ENCODE measurements at regions not wholly inside any gene's neighbourhood (a gene's known extent, or its start where the extent isn't known, plus 50 kb on each side); places are given as distances from the start of the nearest gene placed in this dataset.
"Not testable (repeated sequence)": the region's sequence is repeated elsewhere in the genome, so short reads cannot be mapped to it uniquely, and the experiment has no call there.

DNA sequence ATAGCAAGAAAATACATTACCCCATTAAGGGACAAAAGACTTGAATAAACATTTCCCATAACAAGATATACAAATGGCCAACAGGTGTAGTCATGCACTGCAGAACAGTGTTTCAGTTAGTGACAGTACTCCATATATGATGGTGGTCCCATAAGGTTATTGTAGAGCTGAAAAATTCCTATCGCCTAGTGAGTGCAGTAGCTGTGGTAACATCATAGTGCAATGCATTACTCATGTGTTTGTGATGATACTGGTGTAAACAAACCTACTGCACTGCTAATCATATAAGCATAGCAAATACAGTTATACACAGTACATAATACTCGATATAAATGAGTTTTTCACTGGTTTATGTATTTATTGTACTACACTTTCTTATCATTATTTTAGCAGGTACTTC lies 168.7 kb downstream of the C12orf75 start:
- no peaks in the 10 kb centered on the region for H3K9me3 ChIP-seq (ENCODE audit: control insufficient read depth, low read length)
- no peaks in the 10 kb centered on the region for H3K36me3 ChIP-seq (ENCODE audit: control insufficient read depth, insufficient read depth, low read length)
- H3K27me3 ChIP-seq (ENCODE audit: control insufficient read depth, insufficient read depth, low read length, poor library complexity, severe bottlenecking): no peaks in the 10 kb centered on the region
- no peaks in the 10 kb centered on the region for H3K4me1 ChIP-seq (ENCODE audit: control insufficient read depth, insufficient read depth, low read length)
- no peak overlapping the region for H3K27ac ChIP-seq (ENCODE audit: insufficient read depth, low read depth, low read length, poor library complexity, severe bottlenecking)
- WGBS, 2 experiments: 83 to 85% methylated on average over 2 of the region's 2 CpGs
- no peak overlapping the region for H3K4me3 ChIP-seq (ENCODE audit: insufficient read depth, low read depth, low read length)

DNA sequence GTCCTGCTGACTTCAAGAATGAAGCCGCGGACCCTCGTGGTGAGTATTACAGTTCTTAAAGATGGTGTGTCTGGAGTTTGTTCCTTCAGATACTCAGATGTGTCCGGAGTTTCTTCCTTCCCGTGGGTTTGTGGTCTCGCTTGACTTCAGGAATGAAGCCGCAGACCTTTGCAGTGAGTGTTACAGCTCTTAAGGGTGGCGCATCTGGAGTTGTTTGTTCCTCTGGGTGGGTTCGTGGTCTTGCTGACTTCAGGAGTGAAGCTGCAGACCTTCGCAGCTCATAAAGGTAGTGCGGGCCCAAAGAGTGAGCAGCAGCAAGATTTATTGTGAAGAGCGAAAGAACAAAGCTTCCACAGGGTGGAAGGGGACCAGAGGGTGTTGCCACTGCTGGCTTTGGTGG lies 170.2 kb downstream of the C12orf75 start:
- H3K4me3 ChIP-seq (ENCODE audit: insufficient read depth, low read depth, low read length); H3K9me3 ChIP-seq (ENCODE audit: control insufficient read depth, low read length); H3K36me3 ChIP-seq (ENCODE audit: control insufficient read depth, insufficient read depth, low read length); H3K27me3 ChIP-seq (ENCODE audit: control insufficient read depth, insufficient read depth, low read length, poor library complexity, severe bottlenecking); H3K27ac ChIP-seq (ENCODE audit: insufficient read depth, low read depth, low read length, poor library complexity, severe bottlenecking); H3K4me1 ChIP-seq (ENCODE audit: control insufficient read depth, insufficient read depth, low read length): not testable (repeated sequence)
- WGBS, 2 experiments: 90 to 91% methylated on average over 12 of the region's 12 CpGs

DNA sequence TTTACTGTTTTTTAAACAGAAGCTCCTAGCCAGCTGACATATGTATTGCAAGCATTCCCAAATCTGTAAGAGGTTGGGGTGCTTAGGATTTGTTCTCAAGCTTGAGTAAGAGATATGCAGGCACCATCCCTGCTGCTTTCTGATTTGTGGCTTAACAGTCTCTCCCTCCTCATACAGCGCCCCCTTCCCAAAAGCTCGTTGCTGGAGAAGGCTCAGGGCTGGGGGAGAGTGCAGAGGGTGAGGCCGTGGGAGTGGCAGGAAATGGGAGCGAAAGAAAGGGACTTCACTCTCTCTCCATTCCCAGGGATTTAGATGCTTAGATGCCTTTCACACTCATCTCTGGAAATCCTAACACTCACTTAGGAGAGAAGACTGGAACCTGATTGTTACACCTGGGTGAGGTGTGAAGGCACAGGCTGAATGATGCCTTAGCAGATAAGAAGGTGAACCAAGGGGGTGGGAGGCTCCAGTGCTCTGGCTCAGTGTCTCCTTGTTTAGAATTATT lies 172.0 kb downstream of the C12orf75 start:
- Histone ChIP-seq H3K4me3 (ENCODE audit: insufficient read depth, low read depth, low read length) (no peak overlapping the region), H3K27me3 (ENCODE audit: control insufficient read depth, insufficient read depth, low read length, poor library complexity, severe bottlenecking) (no peaks in the 10 kb centered on the region), H3K36me3 (ENCODE audit: control insufficient read depth, insufficient read depth, low read length) (no peaks in the 10 kb centered on the region), H3K4me1 (ENCODE audit: control insufficient read depth, insufficient read depth, low read length) (no peaks in the 10 kb centered on the region), H3K9me3 (ENCODE audit: control insufficient read depth, low read length) (no peaks in the 10 kb centered on the region), H3K27ac (ENCODE audit: insufficient read depth, low read depth, low read length, poor library complexity, severe bottlenecking) (no peak overlapping the region)
- WGBS, 2 experiments: 56 to 67% methylated on average over 1 to 4 of the region's 4 CpGs

DNA sequence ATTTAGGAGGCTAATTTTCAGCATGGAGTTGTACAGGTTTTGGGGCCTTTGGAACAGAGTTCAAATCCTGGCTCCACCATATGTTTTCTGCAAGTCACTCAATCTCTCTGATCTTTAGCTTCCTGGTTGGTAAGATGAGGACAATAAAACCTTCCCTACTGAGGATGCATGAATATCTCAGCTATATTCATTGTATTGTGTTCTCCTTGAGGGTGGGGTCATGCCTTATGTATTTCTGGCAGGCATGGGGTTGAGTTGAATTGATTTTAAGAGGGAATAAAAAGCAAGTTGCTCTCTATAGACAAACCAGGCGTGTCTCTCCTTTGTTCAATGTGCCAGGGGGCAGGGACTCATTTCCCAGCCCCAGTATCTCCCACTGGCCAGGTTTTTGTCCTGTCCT lies 173.1 kb downstream of the C12orf75 start:
- Histone ChIP-seq H3K27ac (ENCODE audit: insufficient read depth, low read depth, low read length, poor library complexity, severe bottlenecking) (no peak overlapping the region), H3K4me3 (ENCODE audit: insufficient read depth, low read depth, low read length) (no peak overlapping the region), H3K36me3 (ENCODE audit: control insufficient read depth, insufficient read depth, low read length) (no peaks in the 10 kb centered on the region), H3K4me1 (ENCODE audit: control insufficient read depth, insufficient read depth, low read length) (no peaks in the 10 kb centered on the region), H3K27me3 (ENCODE audit: control insufficient read depth, insufficient read depth, low read length, poor library complexity, severe bottlenecking) (no peaks in the 10 kb centered on the region), H3K9me3 (ENCODE audit: control insufficient read depth, low read length) (no peaks in the 10 kb centered on the region)
- 88 to 90% methylated on average over 1 of the region's 1 CpG for WGBS, 2 experiments

DNA sequence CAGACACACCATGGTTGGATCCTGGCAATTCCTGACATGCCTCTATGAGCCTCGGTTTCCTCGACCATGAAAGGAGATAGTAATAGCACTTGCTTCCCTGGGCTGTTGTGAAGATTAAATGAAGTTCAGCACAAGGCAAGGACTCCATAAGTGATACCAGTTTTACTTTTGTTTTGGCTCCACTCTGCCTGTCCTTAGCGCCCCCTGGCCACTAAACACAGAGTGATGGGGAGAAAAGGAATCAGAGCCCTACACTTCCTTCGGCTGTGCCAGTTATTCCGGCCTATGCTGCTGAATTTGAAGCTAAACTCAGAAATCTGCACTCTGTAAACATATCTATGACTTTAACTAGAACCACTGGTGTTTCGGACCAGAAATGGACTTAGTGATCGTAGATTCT lies 173.8 kb downstream of the C12orf75 start:
- WGBS, 2 experiments: 88 to 97% methylated on average over 7 of the region's 7 CpGs

DNA sequence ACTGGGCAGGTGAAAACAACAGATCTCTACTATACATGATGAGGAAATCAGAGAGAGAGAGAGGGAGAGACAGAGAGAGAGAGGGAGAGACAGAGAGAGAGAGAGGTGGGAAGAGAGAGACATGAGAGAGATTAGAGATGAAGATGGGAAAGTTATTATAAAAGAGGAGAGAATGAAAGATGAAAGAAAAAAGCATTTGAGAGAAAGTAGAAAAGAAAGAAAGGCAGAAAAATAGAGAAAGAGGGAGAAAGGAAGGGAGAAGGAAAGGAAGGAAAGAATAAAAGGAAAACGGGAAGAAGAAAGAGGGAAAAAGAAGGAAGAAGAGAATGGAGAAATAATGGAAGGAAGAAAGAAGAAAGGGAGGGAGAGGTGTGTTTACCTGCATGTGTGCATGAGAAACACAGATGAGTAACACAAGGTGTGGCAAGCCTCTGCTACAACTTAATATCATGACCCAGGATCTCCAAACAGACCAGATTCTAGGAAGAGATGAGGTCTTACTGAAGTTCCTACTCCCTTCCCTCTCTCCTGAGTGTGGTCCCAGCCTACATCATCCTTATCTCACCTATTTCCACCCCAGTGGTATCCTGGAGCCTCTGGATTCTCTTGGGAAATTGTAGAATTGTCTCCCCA lies 176.3 kb downstream of the C12orf75 start:
- Histone ChIP-seq H3K4me3 (ENCODE audit: insufficient read depth, low read depth, low read length) (no peak overlapping the region), H3K4me1 (ENCODE audit: control insufficient read depth, insufficient read depth, low read length) (no peaks in the 10 kb centered on the region), H3K36me3 (ENCODE audit: control insufficient read depth, insufficient read depth, low read length) (no peaks in the 10 kb centered on the region), H3K9me3 (ENCODE audit: control insufficient read depth, low read length) (no peaks in the 10 kb centered on the region), H3K27me3 (ENCODE audit: control insufficient read depth, insufficient read depth, low read length, poor library complexity, severe bottlenecking) (no peaks in the 10 kb centered on the region), H3K27ac (ENCODE audit: insufficient read depth, low read depth, low read length, poor library complexity, severe bottlenecking) (no peak overlapping the region)
- 92 to 94% methylated on average over 1 of the region's 1 CpG for WGBS, 2 experiments

More for the DNA sequence above, 173.8 kb downstream of the C12orf75 start:
- H3K36me3 ChIP-seq (ENCODE audit: control insufficient read depth, insufficient read depth, low read length): no peaks in the 10 kb centered on the region
- no peaks in the 10 kb centered on the region for H3K4me1 ChIP-seq (ENCODE audit: control insufficient read depth, insufficient read depth, low read length)
- no peak overlapping the region for H3K4me3 ChIP-seq (ENCODE audit: insufficient read depth, low read depth, low read length)
- H3K27me3 ChIP-seq (ENCODE audit: control insufficient read depth, insufficient read depth, low read length, poor library complexity, severe bottlenecking): no peaks in the 10 kb centered on the region
- no peaks in the 10 kb centered on the region for H3K9me3 ChIP-seq (ENCODE audit: control insufficient read depth, low read length)
- no peak overlapping the region for H3K27ac ChIP-seq (ENCODE audit: insufficient read depth, low read depth, low read length, poor library complexity, severe bottlenecking)

DNA sequence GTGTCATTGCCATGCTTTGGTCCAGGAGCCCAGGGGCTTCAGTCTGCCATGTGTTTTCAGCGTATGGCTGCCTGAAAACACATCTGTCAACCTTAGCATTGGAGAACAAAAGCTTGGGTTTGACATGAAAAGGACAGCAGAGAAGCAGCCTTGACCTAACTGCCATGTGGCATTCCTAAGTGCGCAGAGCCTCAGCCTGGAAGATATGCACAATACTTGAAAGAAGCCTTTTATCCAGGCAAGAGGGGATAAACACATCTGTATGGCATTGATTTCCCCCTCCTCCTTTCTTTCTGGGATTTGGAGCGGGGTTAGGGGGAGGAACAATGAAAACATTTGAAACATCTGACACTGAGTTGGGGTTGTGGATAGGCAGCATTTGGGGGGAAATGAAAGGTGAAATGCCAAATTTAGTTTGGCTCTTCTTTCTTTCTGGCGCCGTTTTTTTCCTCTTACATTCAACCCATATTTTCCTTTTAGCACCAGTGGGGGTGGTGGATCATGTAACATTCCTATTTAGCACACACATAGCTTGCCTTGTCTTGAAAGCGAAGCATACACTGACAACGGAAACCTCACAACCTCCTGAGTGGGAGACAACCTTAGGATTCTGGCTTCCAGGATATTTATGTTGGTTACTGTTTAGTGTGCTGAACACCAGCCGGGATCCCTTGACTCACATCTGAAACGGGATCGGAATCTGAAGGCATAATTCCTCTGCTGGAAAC lies 177.0 kb downstream of the C12orf75 start:
- Histone ChIP-seq H3K9me3 (ENCODE audit: control insufficient read depth, low read length) (no peaks in the 10 kb centered on the region), H3K36me3 (ENCODE audit: control insufficient read depth, insufficient read depth, low read length) (no peaks in the 10 kb centered on the region), H3K27me3 (ENCODE audit: control insufficient read depth, insufficient read depth, low read length, poor library complexity, severe bottlenecking) (no peaks in the 10 kb centered on the region), H3K4me3 (ENCODE audit: insufficient read depth, low read depth, low read length) (no peak overlapping the region), H3K27ac (ENCODE audit: insufficient read depth, low read depth, low read length, poor library complexity, severe bottlenecking) (no peak overlapping the region), H3K4me1 (ENCODE audit: control insufficient read depth, insufficient read depth, low read length) (no peaks in the 10 kb centered on the region)
- WGBS, 2 experiments: 91 to 94% methylated on average over 9 of the region's 10 CpGs

DNA sequence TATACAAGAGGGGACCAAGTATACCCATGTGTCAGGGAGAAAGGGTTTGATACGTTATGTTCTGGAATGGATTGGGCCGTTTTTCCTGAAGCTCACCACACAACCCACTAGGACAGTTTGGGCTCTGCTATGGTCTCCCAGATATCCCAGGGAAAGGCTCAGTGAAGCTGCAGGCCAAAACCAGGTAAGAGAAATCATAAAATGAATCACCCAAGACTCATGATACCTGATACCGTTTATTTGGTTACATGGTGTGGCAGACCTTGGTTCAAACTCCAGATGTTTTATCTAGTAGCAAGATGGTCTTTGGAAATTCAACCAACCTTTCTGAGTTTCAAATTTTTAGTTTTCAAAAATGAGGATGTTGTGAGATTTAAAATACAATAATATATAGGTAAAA lies 177.6 kb downstream of the C12orf75 start:
- no peaks in the 10 kb centered on the region for H3K9me3 ChIP-seq (ENCODE audit: control insufficient read depth, low read length)
- 94 to 95% methylated on average over 3 of the region's 3 CpGs for WGBS, 2 experiments
- H3K4me3 ChIP-seq (ENCODE audit: insufficient read depth, low read depth, low read length): no peak overlapping the region
- no peak overlapping the region for H3K27ac ChIP-seq (ENCODE audit: insufficient read depth, low read depth, low read length, poor library complexity, severe bottlenecking)
- H3K27me3 ChIP-seq (ENCODE audit: control insufficient read depth, insufficient read depth, low read length, poor library complexity, severe bottlenecking): no peaks in the 10 kb centered on the region
- H3K4me1 ChIP-seq (ENCODE audit: control insufficient read depth, insufficient read depth, low read length): no peaks in the 10 kb centered on the region
- no peaks in the 10 kb centered on the region for H3K36me3 ChIP-seq (ENCODE audit: control insufficient read depth, insufficient read depth, low read length)

DNA sequence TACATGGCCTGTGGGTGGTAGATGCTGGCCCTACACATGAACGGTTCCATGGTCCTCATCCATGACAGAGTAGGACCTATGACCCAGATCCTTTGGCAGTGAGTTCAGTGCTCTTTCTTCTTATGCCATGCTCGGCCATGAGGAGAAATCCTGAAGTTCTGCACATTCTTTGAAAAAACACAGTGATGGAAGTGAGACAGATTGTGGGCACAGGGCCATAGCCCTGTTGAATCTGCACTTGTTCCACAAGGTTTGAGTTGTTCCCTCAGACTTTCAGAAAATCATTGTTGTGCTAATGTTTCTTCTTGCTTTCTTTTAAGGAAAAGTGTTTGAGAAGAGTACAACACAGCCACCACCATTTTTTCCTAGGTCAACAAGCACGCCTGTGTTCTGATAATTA lies 180.0 kb downstream of the C12orf75 start:
- no peaks in the 10 kb centered on the region for H3K36me3 ChIP-seq (ENCODE audit: control insufficient read depth, insufficient read depth, low read length)
- H3K4me1 ChIP-seq (ENCODE audit: control insufficient read depth, insufficient read depth, low read length): no peaks in the 10 kb centered on the region
- no peak overlapping the region for H3K4me3 ChIP-seq (ENCODE audit: insufficient read depth, low read depth, low read length)
- no peaks in the 10 kb centered on the region for H3K27me3 ChIP-seq (ENCODE audit: control insufficient read depth, insufficient read depth, low read length, poor library complexity, severe bottlenecking)
- H3K27ac ChIP-seq (ENCODE audit: insufficient read depth, low read depth, low read length, poor library complexity, severe bottlenecking): no peak overlapping the region
- WGBS, 2 experiments: 91 to 95% methylated on average over 3 of the region's 3 CpGs
- H3K9me3 ChIP-seq (ENCODE audit: control insufficient read depth, low read length): no peaks in the 10 kb centered on the region

DNA sequence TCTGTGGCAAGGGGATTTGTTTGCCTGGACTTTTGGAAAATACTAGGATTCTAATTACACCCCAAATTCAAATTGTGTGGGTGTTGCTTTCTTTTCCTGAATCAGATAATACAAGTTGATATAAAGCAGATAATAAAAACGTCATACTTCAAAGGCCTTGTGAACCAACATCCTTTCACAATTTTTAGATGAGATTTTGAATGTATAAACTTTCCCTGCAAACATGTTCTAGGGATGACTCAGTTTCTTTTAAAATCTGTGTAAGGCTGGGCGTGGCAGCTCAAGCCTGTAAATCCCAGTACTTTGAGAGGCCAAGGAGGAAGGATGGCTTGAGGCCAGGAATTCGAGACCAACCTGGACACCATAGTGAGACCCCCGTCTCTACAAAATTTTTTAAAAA lies 182.4 kb downstream of the C12orf75 start:
- H3K9me3 ChIP-seq (ENCODE audit: control insufficient read depth, low read length); H3K36me3 ChIP-seq (ENCODE audit: control insufficient read depth, insufficient read depth, low read length); H3K27me3 ChIP-seq (ENCODE audit: control insufficient read depth, insufficient read depth, low read length, poor library complexity, severe bottlenecking); H3K4me3 ChIP-seq (ENCODE audit: insufficient read depth, low read depth, low read length); H3K4me1 ChIP-seq (ENCODE audit: control insufficient read depth, insufficient read depth, low read length); H3K27ac ChIP-seq (ENCODE audit: insufficient read depth, low read depth, low read length, poor library complexity, severe bottlenecking): not testable (repeated sequence)
- WGBS, 2 experiments: 88 to 91% methylated on average over 4 of the region's 4 CpGs
